Lower leg skin (tissue), 3 donors: ENCODE measurements at regions not wholly inside any gene's neighbourhood (a gene's known extent, or its start where the extent isn't known, plus 50 kb on each side); places are given as distances from the start of the nearest gene placed in this dataset.

Source experiments
- CTCF ChIP-seq, 3 donors: fragments of 450-650 bp; IDR thresholded peaks; one replicate each; pipeline ENCODE4 v1.5.1; 2016; ENCODE audit warnings: antibody characterized with exemption in 3 of 3, mild to moderate bottlenecking in 3 of 3, moderate library complexity in 2 of 3
- POLR2A ChIP-seq, 2 donors: fragments of 450-650 bp; IDR thresholded peaks; one replicate each; pipeline ENCODE4 v1.6.1; 2016 to 2017; ENCODE audit warnings: antibody characterized with exemption in 2 of 2, mild to moderate bottlenecking in 1 of 2, moderate library complexity in 1 of 2

DNA sequence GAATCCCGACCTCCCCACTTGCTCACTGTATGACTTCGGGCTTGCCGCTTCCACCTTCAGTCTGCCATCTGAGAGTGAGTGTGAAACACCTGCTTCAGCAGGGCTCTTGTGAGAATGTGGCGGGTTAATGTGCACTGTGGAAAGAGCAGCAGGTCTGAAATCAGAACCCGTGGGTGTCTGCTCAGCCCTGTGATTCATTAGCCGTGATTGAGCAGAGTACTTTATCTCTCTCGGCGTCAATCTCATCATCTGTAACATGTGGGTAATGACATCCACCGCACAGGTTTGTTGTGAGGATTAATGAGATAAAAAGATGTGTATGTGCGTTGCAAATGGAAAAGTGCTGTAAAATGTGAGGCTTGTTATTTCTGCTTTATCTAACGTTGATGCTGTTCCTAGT, 128.6 kb downstream of the LRATD1 start:
- TF ChIP-seq POLR2A (IDR thresholded peaks at IDR 0.05) = no peak
- TF ChIP-seq CTCF (IDR thresholded peaks at IDR 0.05) = no peak
